Activated CD4-positive, alpha-beta T cell treated with anti-CD3 and anti-CD28 coated beads, Interleukin-2, amount 10 ng/mL, durations not matched to agents 7 days and 5 days (primary cell): ENCODE measurements at regions not wholly inside any gene's neighbourhood (a gene's known extent, or its start where the extent isn't known, plus 50 kb on each side); places are given as distances from the start of the nearest gene placed in this dataset.

Source experiments
- CTCF ChIA-PET: fragments of 350-600 bp; sonication (Branson Sonifier 250); formaldehyde crosslinking; loops from one replicate; lab custom pipeline; 2021; ENCODE audit warnings: antibody characterized with exemption; lab: Charles Lee
- POLR2A ChIA-PET: fragments of 350-600 bp; sonication (Branson Sonifier 250); formaldehyde crosslinking; loops from one replicate; lab custom pipeline; 2021; ENCODE audit warnings: antibody characterized with exemption; lab: Charles Lee
- DNase-seq: peaks from one replicate; pipeline ENCODE4 v3.0.0-alpha.2; 2020
- H3K27ac Mint-ChIP-seq: one replicate; pipeline ENCODE4 v1.8.0; 2021; ENCODE audit warnings: mild to moderate bottlenecking, moderate library complexity, mixed read lengths
- H3K27me3 Mint-ChIP-seq: one replicate; pipeline ENCODE4 v1.8.0; 2021; ENCODE audit warnings: mixed read lengths
- H3K36me3 Mint-ChIP-seq: one replicate; pipeline ENCODE4 v1.8.0; 2021; ENCODE audit warnings: low read depth, mixed read lengths
- H3K4me1 Mint-ChIP-seq: one replicate; pipeline ENCODE4 v1.8.0; 2021; ENCODE audit warnings: mixed read lengths
- H3K4me3 Mint-ChIP-seq: one replicate; pipeline ENCODE4 v1.8.0; 2021; ENCODE audit warnings: mild to moderate bottlenecking, moderate library complexity, mixed read lengths
- H3K9me3 Mint-ChIP-seq: one replicate; pipeline ENCODE4 v1.8.0; 2021; ENCODE audit warnings: mixed read lengths

DNA sequence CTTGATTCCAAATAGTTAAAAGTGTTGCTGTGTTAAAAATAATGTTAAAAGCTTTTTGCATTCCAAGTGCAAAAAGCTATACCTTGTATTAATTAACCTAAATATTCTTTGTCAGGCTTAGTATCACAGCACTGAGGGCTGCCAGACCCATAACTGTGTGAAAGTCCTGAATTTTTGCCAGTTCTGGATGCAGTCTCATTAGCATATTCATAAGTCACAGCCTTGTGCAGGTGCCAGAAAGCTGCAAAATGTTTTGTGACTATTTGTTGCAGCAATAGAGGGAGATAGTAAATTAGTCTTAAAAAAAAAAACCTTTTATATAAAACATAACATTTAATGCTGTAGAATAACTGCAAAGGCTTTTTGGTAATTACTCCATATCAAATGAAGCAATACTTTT, 56.6 kb downstream of the SLITRK1 start:
- no peaks in the 10 kb centered on the region for H3K27me3 Mint-ChIP-seq
- no peak overlapping the region for H3K27ac Mint-ChIP-seq
- POLR2A ChIA-PET: no interaction called here

DNA sequence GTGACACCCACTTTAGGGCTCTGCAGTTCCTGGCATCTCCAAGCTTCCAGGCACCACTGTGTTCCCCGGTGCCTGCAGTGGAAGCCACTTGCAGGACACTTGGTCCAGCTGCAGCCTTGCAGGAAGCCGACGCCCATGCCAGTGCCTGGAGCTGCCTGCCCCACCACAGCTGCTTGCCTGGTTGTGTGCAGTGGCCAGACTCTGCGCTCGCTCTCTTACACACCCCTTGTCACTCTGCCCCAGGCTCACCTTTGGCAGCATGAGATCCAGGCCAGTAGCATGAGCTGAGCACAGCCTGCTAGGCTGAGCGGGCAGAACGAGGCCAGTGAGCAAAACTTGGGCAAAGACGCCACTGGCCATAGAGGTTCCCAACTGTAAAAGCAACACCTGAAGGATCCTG, 57.7 kb downstream of the SLITRK1 start:
- Mint-ChIP-seq H3K9me3 (peaks cover 4% of the 10 kb centered on the region), H3K27me3 (no peaks in the 10 kb centered on the region), H3K4me3 (no peak overlapping the region), H3K36me3 (no peaks in the 10 kb centered on the region), H3K27ac (no peak overlapping the region), H3K4me1 (no peaks in the 10 kb centered on the region)
- ChIA-PET POLR2A (no interaction called here), CTCF (no interaction called here)
- DNase-seq: no peak

More for the DNA sequence above, 56.6 kb downstream of the SLITRK1 start:
- Mint-ChIP-seq H3K4me3 (no peak overlapping the region), H3K4me1 (no peaks in the 10 kb centered on the region), H3K9me3 (peaks cover 4% of the 10 kb centered on the region), H3K36me3 (no peaks in the 10 kb centered on the region)
- no peak for DNase-seq
- CTCF ChIA-PET: no interaction called here

DNA sequence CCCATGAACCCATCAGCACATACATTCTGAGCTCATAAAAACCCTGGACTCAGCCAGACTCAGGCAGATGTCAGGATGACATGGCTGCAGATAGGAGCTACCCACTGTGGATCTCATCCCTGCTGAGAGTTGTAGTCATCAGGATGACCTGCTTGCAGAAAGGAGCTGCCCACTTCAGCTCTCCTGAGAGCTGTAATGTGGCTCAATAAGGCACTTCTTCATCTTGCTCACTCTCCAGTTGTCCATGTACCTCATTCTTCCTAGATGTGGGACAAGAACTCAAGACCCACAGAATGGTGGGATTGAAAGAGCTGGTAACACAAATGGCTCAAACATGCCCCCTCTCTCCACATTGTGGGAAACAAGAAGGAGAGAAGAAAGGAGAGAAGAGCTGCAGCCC, 58.2 kb downstream of the SLITRK1 start:
- Mint-ChIP-seq H3K9me3 (peaks cover 4% of the 10 kb centered on the region), H3K27ac (no peak overlapping the region), H3K4me3 (no peak overlapping the region), H3K36me3 (no peaks in the 10 kb centered on the region), H3K27me3 (no peaks in the 10 kb centered on the region), H3K4me1 (no peaks in the 10 kb centered on the region)
- DNase-seq: no peak
- CTCF ChIA-PET: no interaction called here
- POLR2A ChIA-PET: no interaction called here

DNA sequence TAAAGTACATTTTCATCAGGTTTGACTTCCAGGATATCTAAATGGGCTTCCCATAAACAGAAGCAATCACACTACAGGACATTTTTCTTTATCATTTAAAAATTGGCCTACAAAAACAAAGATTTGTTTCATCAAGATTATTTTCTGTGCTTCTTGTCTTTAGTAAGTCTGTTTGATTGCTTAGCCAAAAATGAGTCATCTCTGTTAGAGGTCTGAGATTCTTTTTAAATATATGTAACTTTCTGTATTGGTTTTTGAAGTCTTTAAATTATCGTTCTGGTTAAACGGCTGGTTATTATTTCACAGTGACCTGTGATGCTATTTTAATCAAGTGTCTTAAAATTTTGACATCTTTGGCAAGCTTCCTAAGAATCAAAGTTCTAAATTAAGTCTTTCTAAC, 62.7 kb downstream of the SLITRK1 start:
- no peaks in the 10 kb centered on the region for H3K27me3 Mint-ChIP-seq
- DNase-seq: no peak
- peaks cover 4% of the 10 kb centered on the region for H3K9me3 Mint-ChIP-seq
- H3K4me1 Mint-ChIP-seq: no peaks in the 10 kb centered on the region
- H3K4me3 Mint-ChIP-seq: no peak overlapping the region
- CTCF ChIA-PET: no interaction called here
- POLR2A ChIA-PET: no interaction called here
- H3K27ac Mint-ChIP-seq: no peak overlapping the region
- H3K36me3 Mint-ChIP-seq: no peaks in the 10 kb centered on the region

DNA sequence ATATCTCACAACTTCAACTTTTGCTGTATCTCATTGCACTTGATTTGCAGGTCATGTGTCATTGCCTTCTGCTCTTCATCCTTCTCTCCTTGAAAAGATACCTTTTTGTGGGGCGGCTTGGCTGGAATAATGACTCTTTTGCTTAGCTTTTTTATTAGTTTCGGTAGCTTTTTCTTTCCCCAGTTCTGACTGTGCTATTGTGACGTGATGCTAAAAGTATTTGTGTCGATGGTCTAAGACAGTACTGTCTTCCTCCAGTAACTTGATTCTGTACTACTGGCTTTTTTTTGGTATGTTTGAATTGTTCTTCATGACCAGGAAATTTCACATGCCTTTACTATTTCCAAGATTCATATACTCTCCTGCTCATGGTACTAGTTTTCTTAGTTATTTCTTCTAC, 63.1 kb downstream of the SLITRK1 start:
- no peak overlapping the region for H3K4me3 Mint-ChIP-seq
- H3K9me3 Mint-ChIP-seq: peaks cover 4% of the 10 kb centered on the region
- ChIA-PET CTCF (no interaction called here), POLR2A (no interaction called here)
- H3K27me3 Mint-ChIP-seq: no peaks in the 10 kb centered on the region
- H3K36me3 Mint-ChIP-seq: no peaks in the 10 kb centered on the region
- DNase-seq: no peak
- no peaks in the 10 kb centered on the region for H3K4me1 Mint-ChIP-seq
- no peak overlapping the region for H3K27ac Mint-ChIP-seq

DNA sequence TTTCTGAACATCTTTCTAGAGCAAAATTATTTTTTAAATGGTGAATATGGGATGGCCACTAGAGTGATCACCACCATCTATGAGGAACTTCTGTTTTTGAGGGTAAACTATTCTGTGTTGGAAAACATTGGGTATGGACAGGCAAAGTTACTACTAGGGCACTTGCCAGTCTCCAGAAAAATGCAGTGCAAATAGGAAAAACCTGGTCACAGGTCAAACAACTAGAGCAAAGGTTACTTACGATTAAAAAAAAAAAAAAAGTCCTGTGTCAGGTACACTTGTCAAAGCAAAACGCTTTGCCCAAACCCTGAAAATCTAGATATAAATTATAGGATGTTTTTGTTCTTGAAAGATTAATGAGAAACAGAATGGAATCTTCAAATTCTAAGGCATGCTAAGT, 66.2 kb downstream of the SLITRK1 start:
- POLR2A ChIA-PET: no interaction called here
- Mint-ChIP-seq H3K27me3 (no peaks in the 10 kb centered on the region), H3K4me3 (no peak overlapping the region), H3K4me1 (no peaks in the 10 kb centered on the region), H3K9me3 (no peaks in the 10 kb centered on the region), H3K27ac (no peak overlapping the region), H3K36me3 (no peaks in the 10 kb centered on the region)
- CTCF ChIA-PET: no interaction called here
- no peak for DNase-seq

DNA sequence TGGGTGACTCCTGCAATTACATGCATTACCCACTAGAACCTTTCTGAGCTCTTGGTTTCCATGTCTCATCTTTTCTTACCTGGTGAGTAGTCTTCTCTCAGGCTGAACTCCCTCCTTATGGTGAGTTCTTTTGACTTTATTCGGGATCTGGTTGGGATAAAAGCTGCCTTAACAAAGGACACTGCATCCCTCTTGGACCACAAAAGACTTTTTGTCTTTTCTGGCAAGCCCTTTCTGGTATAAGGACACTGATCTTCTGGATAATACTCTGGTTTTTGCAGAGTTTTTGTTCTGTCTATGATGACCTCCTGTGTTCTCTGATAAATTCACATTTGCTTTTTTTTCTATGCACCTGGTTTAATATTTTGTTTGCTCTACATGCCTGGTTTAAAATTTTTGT, 66.7 kb downstream of the SLITRK1 start:
- Mint-ChIP-seq H3K4me1 (no peaks in the 10 kb centered on the region), H3K36me3 (no peaks in the 10 kb centered on the region), H3K27ac (no peak overlapping the region), H3K4me3 (no peak overlapping the region), H3K27me3 (no peaks in the 10 kb centered on the region), H3K9me3 (no peaks in the 10 kb centered on the region)
- POLR2A ChIA-PET: no interaction called here
- no peak for DNase-seq
- CTCF ChIA-PET: no interaction called here

DNA sequence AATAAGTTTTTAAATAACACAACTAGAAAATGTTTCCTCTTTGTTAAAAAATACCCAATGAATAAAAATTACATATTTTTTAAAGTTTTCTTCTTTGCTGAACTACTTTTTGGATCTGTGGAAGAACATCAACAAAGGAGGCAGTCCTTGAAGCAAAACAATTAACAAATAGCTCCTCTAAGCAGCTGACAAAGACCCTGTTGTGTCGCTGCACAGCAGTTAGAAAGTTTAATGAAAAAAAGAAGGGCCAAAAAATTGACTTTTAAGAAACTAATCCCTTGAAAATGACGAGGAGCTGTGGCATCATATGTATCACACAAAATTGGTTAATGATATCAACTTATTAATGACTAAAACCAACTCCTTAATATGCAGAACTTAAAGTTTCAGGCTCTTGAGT, 72.1 kb downstream of the SLITRK1 start:
- no peaks in the 10 kb centered on the region for H3K9me3 Mint-ChIP-seq
- ChIA-PET CTCF (no interaction called here), POLR2A (no interaction called here)
- no peaks in the 10 kb centered on the region for H3K36me3 Mint-ChIP-seq
- no peak overlapping the region for H3K4me3 Mint-ChIP-seq
- H3K27me3 Mint-ChIP-seq: no peaks in the 10 kb centered on the region
- no peaks in the 10 kb centered on the region for H3K4me1 Mint-ChIP-seq
- no peak for DNase-seq
- H3K27ac Mint-ChIP-seq: no peak overlapping the region

DNA sequence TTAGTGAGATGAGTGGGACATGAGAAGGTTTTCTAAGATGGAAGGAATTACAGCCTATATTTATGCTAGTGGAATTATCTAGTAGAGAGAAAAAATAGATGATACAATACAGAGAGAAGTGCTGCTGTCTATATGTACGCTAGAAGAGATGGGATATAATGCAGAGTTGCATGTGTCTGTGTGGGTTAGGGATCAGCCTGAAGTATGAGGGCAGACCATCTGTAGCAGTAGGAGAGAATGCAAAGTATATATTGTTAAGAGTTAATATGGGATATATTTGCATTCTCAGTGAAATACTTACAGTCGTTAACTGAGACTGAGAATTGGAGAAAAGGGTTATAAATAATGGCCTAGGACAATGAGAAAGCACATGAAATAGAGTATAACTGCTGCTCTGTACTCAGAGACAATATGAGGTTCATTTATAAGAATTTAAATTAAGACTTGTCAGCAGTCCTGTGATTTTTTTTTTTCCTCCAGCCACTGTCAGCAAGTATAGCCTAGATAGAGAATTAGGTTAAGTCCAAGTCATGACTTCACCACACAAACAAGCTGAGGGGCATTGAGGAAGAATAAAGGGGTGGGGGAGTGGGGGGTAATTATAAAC, 77.8 kb downstream of the SLITRK1 start:
- Mint-ChIP-seq H3K27me3 (no peaks in the 10 kb centered on the region), H3K27ac (no peak overlapping the region), H3K36me3 (no peaks in the 10 kb centered on the region), H3K9me3 (no peaks in the 10 kb centered on the region), H3K4me3 (no peak overlapping the region), H3K4me1 (no peaks in the 10 kb centered on the region)
- ChIA-PET CTCF (no interaction called here), POLR2A (no interaction called here)
- no peak for DNase-seq

DNA sequence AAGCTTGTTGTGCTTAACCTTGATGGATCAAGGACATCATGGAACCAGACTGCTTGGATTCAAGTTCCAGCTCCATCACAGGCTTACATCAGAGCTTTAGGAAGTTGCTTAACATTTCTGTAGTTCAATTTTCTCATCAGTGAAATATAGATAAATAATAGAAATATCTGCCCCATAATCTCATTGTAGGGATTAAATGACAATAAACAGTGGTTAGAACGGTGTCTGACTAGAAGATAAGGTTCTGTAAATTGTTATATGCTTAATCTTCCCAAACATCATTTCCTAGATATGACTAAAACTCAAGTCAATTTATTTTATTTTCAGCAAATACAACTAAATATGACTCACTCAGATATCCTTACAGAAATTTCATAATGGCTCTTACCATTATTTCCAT, 83.5 kb downstream of the SLITRK1 start:
- ChIA-PET CTCF (no interaction called here), POLR2A (no interaction called here)
- no peaks in the 10 kb centered on the region for H3K27me3 Mint-ChIP-seq
- no peak for DNase-seq
- H3K4me3 Mint-ChIP-seq: no peak overlapping the region
- no peaks in the 10 kb centered on the region for H3K36me3 Mint-ChIP-seq
- no peaks in the 10 kb centered on the region for H3K4me1 Mint-ChIP-seq
- H3K27ac Mint-ChIP-seq: no peak overlapping the region
- H3K9me3 Mint-ChIP-seq: no peaks in the 10 kb centered on the region

DNA sequence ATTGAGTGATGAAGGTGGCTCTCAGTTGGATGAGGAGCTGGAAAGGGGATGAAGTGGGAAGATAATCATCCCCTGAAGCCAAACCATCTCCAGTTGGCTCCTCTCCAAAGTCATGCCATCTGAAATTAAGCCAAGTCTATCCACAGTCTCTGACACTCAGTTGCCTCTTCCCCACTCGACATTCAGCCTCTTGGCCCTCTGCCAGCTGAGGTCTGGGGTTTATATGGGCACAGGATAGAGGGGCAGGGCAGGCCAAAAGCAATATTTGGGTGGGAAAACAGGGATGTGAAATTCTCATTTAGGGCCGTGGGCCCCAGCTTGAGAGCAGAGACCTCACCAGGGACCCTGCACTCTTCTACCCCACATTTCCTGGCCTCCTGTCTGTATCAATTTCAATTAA, 85.9 kb downstream of the SLITRK1 start:
- Mint-ChIP-seq H3K4me3 (no peak overlapping the region), H3K4me1 (no peaks in the 10 kb centered on the region), H3K27ac (no peak overlapping the region), H3K27me3 (no peaks in the 10 kb centered on the region), H3K36me3 (no peaks in the 10 kb centered on the region), H3K9me3 (no peaks in the 10 kb centered on the region)
- no peak for DNase-seq
- ChIA-PET CTCF (no interaction called here), POLR2A (no interaction called here)

DNA sequence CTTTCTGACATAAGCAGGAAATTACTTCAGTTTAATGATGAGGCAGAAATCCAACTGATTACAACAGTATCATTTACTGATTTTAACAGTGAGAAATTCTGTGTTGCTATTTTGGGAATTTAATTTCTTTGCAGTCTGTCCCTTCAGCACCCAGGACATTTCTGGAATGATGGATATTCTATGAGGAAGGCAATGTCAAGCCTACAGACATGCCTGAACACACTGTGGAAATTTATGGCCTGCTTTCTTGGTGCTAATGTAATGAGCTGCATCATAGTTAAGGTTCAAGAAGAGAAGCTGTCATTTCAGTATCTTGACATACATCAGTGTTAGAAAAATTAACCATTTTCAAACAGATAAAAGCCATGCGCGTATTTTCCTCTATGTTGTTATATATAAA, 87.7 kb downstream of the SLITRK1 start:
- H3K4me1 Mint-ChIP-seq: no peaks in the 10 kb centered on the region
- CTCF ChIA-PET: no interaction called here

DNA sequence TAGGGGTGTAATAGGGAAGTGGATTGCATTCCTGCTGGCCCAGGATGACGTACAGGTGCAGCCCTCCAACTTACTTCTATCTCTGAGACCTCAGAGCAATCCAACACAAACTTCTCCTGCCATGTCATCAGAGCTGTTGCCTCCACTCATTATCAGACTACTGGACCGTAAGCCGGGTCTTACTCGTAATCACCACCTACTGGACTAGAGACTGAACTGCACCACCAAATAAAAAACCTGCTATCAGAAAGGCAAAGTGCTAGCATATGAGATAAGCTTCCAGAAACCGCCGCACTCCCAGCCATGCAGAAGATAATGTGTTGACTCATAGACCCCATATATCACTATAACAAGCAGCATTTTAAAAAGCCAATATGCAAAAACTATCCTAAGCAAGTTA, 102.0 kb downstream of the SLITRK1 start:
- Mint-ChIP-seq H3K27ac (no peak overlapping the region), H3K4me3 (no peak overlapping the region), H3K36me3 (no peaks in the 10 kb centered on the region), H3K27me3 (no peaks in the 10 kb centered on the region), H3K4me1 (no peaks in the 10 kb centered on the region), H3K9me3 (no peaks in the 10 kb centered on the region)
- POLR2A ChIA-PET: no interaction called here
- CTCF ChIA-PET: no interaction called here
- no peak for DNase-seq

More for the DNA sequence above, 87.7 kb downstream of the SLITRK1 start:
- Mint-ChIP-seq H3K36me3 (no peaks in the 10 kb centered on the region), H3K9me3 (no peaks in the 10 kb centered on the region), H3K27ac (no peak overlapping the region), H3K4me3 (no peak overlapping the region), H3K27me3 (no peaks in the 10 kb centered on the region)
- POLR2A ChIA-PET: no interaction called here
- no peak for DNase-seq

DNA sequence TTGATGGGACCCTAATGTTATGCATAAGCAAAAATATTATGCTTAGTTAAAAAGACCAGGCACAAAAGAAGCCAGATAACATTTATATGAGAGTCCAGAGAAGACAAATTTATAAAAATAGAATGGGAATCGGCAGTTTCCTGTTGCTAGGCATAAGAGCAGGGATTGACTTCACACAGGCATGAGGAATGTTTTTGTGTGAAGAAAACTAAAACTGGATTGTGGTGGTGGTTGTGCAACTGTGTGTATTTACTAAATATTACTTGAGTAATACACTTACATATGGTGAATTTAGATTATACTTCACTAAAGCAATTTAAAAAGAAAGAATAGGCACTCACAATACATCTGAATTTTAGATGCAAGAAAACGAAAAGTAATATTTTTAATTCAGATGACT, 108.3 kb downstream of the SLITRK1 start:
- Mint-ChIP-seq H3K36me3 (no peaks in the 10 kb centered on the region), H3K27ac (no peak overlapping the region), H3K9me3 (no peaks in the 10 kb centered on the region), H3K4me1 (no peaks in the 10 kb centered on the region), H3K27me3 (no peaks in the 10 kb centered on the region), H3K4me3 (no peak overlapping the region)
- ChIA-PET CTCF (no interaction called here), POLR2A (no interaction called here)
- DNase-seq: no peak
